Adrenal gland (tissue), 5 donors: ENCODE measurements at regions not wholly inside any gene's neighbourhood (a gene's known extent, or its start where the extent isn't known, plus 50 kb on each side); places are given as distances from the start of the nearest gene placed in this dataset.

Experiments used
- POLR2A ChIP-seq, 2 donors: fragments of 450-650 bp; IDR thresholded peaks; one replicate each; pipeline ENCODE4 v1.6.1; 2017; ENCODE audit warnings: antibody characterized with exemption in 2 of 2, mild to moderate bottlenecking in 2 of 2, moderate library complexity in 1 of 2
- TF ChIP-seq, protein P1 (sequence below), 6 experiments: fragments of 450-650 bp in 4 of 6; fragments of 200-600 bp in 2 of 6; sonication (generic) in 1 of 6; IDR thresholded peaks; 1 replicate in 5 of 6; 2 replicates in 1 of 6; pipeline versions ENCODE4 v1.5.1 to v1.8.0; 2016 to 2021; ENCODE audit warnings: antibody characterized with exemption in 6 of 6, mild to moderate bottlenecking in 2 of 6, moderate library complexity in 1 of 6
- donor health status: DM: no; HTN: no; CAD: no.

DNA sequence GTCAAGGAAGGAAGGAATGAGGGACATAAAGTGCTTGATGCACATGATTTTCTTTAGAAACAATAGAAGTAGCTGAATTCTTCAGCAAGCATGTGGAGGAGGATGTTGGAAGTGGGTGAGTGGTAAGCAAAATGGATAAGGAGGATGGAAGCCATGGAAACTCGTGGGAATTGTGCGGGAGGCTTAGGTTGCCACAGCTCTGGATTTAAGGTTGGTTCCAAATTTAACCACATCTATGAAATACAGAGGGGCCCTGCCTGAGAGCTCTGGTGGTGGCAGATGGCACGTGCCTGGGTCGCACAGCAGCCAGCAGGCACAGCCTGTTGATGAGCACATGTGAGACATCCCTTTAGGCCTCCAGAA is 284.7 kb downstream of the SMARCA2 start:
- TF ChIP-seq POLR2A (IDR thresholded peaks at IDR 0.05) = no peak
- TF ChIP-seq, protein P1, sequence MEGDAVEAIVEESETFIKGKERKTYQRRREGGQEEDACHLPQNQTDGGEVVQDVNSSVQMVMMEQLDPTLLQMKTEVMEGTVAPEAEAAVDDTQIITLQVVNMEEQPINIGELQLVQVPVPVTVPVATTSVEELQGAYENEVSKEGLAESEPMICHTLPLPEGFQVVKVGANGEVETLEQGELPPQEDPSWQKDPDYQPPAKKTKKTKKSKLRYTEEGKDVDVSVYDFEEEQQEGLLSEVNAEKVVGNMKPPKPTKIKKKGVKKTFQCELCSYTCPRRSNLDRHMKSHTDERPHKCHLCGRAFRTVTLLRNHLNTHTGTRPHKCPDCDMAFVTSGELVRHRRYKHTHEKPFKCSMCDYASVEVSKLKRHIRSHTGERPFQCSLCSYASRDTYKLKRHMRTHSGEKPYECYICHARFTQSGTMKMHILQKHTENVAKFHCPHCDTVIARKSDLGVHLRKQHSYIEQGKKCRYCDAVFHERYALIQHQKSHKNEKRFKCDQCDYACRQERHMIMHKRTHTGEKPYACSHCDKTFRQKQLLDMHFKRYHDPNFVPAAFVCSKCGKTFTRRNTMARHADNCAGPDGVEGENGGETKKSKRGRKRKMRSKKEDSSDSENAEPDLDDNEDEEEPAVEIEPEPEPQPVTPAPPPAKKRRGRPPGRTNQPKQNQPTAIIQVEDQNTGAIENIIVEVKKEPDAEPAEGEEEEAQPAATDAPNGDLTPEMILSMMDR (IDR thresholded peaks at IDR 0.05) = no peak
